GM18505 (cell line): ENCODE measurements at regions not wholly inside any gene's neighbourhood (a gene's known extent, or its start where the extent isn't known, plus 50 kb on each side); places are given as distances from the start of the nearest gene placed in this dataset.

Experiments used
- ATAC-seq: cut with Tn5 transposase; IDR thresholded peaks from one replicate; pipeline ENCODE4 v1.9.1; 2021; ENCODE audit not compliant: unreplicated experiment
- POLR2A ChIP-seq: IDR thresholded peaks from 4 replicates; pipeline ENCODE4 v1.6.1; 2011; ENCODE audit warnings: borderline replicate concordance; ENCODE audit not compliant: insufficient read depth, insufficient read length; ENCODE audit errors: extremely low read depth

GRCh38 chr10:129101232-129101980 lies 365.6 kb upstream of the MGMT start:
- no peak for ATAC-seq
- TF ChIP-seq POLR2A, result no peak

- no peak for ATAC-seq
Observed at GRCh38 chr10:129102906-129103693, 363.9 kb upstream of the MGMT start.

GRCh38 chr10:129104266-129105045 lies 362.6 kb upstream of the MGMT start:
- TF ChIP-seq POLR2A, result no peak
- ATAC-seq, result no peak

More at GRCh38 chr10:129102906-129103693, 363.9 kb upstream of the MGMT start:
- TF ChIP-seq POLR2A, result no peak

- ATAC-seq, result no peak
- no peak for TF ChIP-seq POLR2A
Observed at GRCh38 chr10:129105266-129105665, 361.8 kb upstream of the MGMT start.

- ATAC-seq, result no peak
- TF ChIP-seq POLR2A, result no peak
Observed at GRCh38 chr10:129106314-129106713, 360.7 kb upstream of the MGMT start.

GRCh38 chr10:129107525-129107924 lies 359.5 kb upstream of the MGMT start:
- no peak for TF ChIP-seq POLR2A
- no peak for ATAC-seq

GRCh38 chr10:129108378-129108777 lies 358.7 kb upstream of the MGMT start:
- no peak for ATAC-seq
- TF ChIP-seq POLR2A, result no peak

GRCh38 chr10:129108994-129109393 lies 358.0 kb upstream of the MGMT start:
- no peak for ATAC-seq
- no peak for TF ChIP-seq POLR2A

- TF ChIP-seq POLR2A, result no peak
- ATAC-seq, result no peak
Observed at GRCh38 chr10:129110780-129111179, 356.3 kb upstream of the MGMT start.

GRCh38 chr10:129111922-129112321 lies 355.1 kb upstream of the MGMT start:
- TF ChIP-seq POLR2A, result no peak
- no peak for ATAC-seq

GRCh38 chr10:129114588-129114987 lies 352.5 kb upstream of the MGMT start:
- no peak for ATAC-seq
- no peak for TF ChIP-seq POLR2A

- no peak for TF ChIP-seq POLR2A
- no peak for ATAC-seq
Observed at GRCh38 chr10:129116371-129116770, 350.7 kb upstream of the MGMT start.

- TF ChIP-seq POLR2A, result no peak
- no peak for ATAC-seq
Observed at GRCh38 chr10:129120441-129120840, 346.6 kb upstream of the MGMT start.

- no peak for TF ChIP-seq POLR2A
- no peak for ATAC-seq
Observed at GRCh38 chr10:129122846-129123245, 344.2 kb upstream of the MGMT start.

- no peak for ATAC-seq
- TF ChIP-seq POLR2A, result no peak
Observed at GRCh38 chr10:129123428-129123827, 343.6 kb upstream of the MGMT start.
